ENCODE measurements at regions not wholly inside any gene's neighbourhood (a gene's known extent, or its start where the extent isn't known, plus 50 kb on each side); places are given as distances from the start of the nearest gene placed in this dataset.

- intact Hi-C loops (cut with micrococcal nuclease): no loop called here
- no peak overlapping the region for H3K4me3 Mint-ChIP-seq
- no peak for DNase-seq
- H3K9me3 Mint-ChIP-seq: no peaks in the 10 kb centered on the region
- H3K27me3 Mint-ChIP-seq: no peaks in the 10 kb centered on the region
- H3K4me1 Mint-ChIP-seq: no peaks in the 10 kb centered on the region
- H3K36me3 Mint-ChIP-seq (ENCODE audit: low read depth): no peaks in the 10 kb centered on the region
- no peak overlapping the region for H3K27ac Mint-ChIP-seq
These were observed 484.5 kb downstream of the NR2F1-AS1 start for GRCh38 chr5:93096561-93096960.

- H3K27me3 Mint-ChIP-seq: no peaks in the 10 kb centered on the region
- intact Hi-C loops (cut with micrococcal nuclease): no loop called here
These were observed 488.5 kb downstream of the NR2F1-AS1 start for GRCh38 chr5:93092349-93093105.

DNA sequence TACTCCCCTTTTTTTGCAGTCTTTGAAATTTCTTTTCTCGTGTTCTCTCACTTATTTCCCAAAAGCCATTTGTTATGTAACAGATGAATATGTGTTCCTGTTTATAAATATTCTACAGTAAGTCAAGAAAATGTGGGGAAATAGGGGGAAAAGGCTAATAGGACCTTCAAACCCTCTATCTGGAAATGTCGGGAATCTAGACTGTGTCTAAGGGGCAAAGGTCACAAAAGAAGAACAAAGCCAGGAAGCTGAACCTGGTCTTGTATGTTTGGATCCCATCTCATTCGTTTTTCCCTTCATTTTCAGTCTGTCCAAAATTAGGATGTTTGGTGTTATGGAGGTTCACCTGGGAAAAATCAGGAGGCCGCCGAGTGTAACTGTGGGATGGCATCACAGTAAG lies 490.3 kb downstream of the NR2F1-AS1 start:
- intact Hi-C loops (cut with micrococcal nuclease): no loop called here
- Mint-ChIP-seq H3K9me3 (no peaks in the 10 kb centered on the region), H3K27ac (no peak overlapping the region), H3K4me3 (no peak overlapping the region), H3K27me3 (no peaks in the 10 kb centered on the region), H3K4me1 (no peaks in the 10 kb centered on the region), H3K36me3 (ENCODE audit: low read depth) (no peaks in the 10 kb centered on the region)
- DNase-seq: no peak

More at GRCh38 chr5:93092349-93093105, 488.5 kb downstream of the NR2F1-AS1 start:
- no peak overlapping the region for H3K27ac Mint-ChIP-seq
- H3K9me3 Mint-ChIP-seq: no peaks in the 10 kb centered on the region
- H3K36me3 Mint-ChIP-seq (ENCODE audit: low read depth): no peaks in the 10 kb centered on the region
- no peaks in the 10 kb centered on the region for H3K4me1 Mint-ChIP-seq
- no peak for DNase-seq
- no peak overlapping the region for H3K4me3 Mint-ChIP-seq

- Mint-ChIP-seq H3K27me3 (no peaks in the 10 kb centered on the region), H3K4me1 (no peaks in the 10 kb centered on the region), H3K27ac (no peak overlapping the region), H3K9me3 (no peaks in the 10 kb centered on the region), H3K4me3 (no peak overlapping the region), H3K36me3 (ENCODE audit: low read depth) (no peaks in the 10 kb centered on the region)
- no peak for DNase-seq
- intact Hi-C loops (cut with micrococcal nuclease): no loop called here
These were observed 492.2 kb downstream of the NR2F1-AS1 start for GRCh38 chr5:93088592-93089389.

GRCh38 chr5:93087326-93087725 lies 493.7 kb downstream of the NR2F1-AS1 start:
- no peak for DNase-seq
- Mint-ChIP-seq H3K36me3 (ENCODE audit: low read depth) (no peaks in the 10 kb centered on the region), H3K4me1 (no peaks in the 10 kb centered on the region), H3K9me3 (peaks cover 2% of the 10 kb centered on the region), H3K27ac (no peak overlapping the region), H3K27me3 (no peaks in the 10 kb centered on the region), H3K4me3 (no peak overlapping the region)
- intact Hi-C loops (cut with micrococcal nuclease): no loop called here

- intact Hi-C loops (cut with micrococcal nuclease): no loop called here
- Mint-ChIP-seq H3K27me3 (no peaks in the 10 kb centered on the region), H3K9me3 (peaks cover 5% of the 10 kb centered on the region), H3K4me3 (no peak overlapping the region), H3K36me3 (ENCODE audit: low read depth) (no peaks in the 10 kb centered on the region), H3K4me1 (no peaks in the 10 kb centered on the region), H3K27ac (no peak overlapping the region)
- no peak for DNase-seq
These were observed 498.0 kb downstream of the NR2F1-AS1 start for GRCh38 chr5:93082981-93083380.

GRCh38 chr5:93079046-93079445 lies 502.0 kb downstream of the NR2F1-AS1 start:
- Mint-ChIP-seq H3K4me1 (no peaks in the 10 kb centered on the region), H3K27me3 (no peaks in the 10 kb centered on the region), H3K4me3 (no peak overlapping the region), H3K9me3 (peaks cover 5% of the 10 kb centered on the region), H3K27ac (no peak overlapping the region), H3K36me3 (ENCODE audit: low read depth) (no peaks in the 10 kb centered on the region)
- intact Hi-C loops (cut with micrococcal nuclease): no loop called here
- no peak for DNase-seq

- Mint-ChIP-seq H3K27ac (no peak overlapping the region), H3K4me3 (no peak overlapping the region), H3K4me1 (no peaks in the 10 kb centered on the region), H3K27me3 (no peaks in the 10 kb centered on the region), H3K36me3 (ENCODE audit: low read depth) (no peaks in the 10 kb centered on the region), H3K9me3 (peaks cover 5% of the 10 kb centered on the region)
- DNase-seq: no peak
- intact Hi-C loops (cut with micrococcal nuclease): no loop called here
These were observed 502.7 kb downstream of the NR2F1-AS1 start for GRCh38 chr5:93078082-93079038.

DNA sequence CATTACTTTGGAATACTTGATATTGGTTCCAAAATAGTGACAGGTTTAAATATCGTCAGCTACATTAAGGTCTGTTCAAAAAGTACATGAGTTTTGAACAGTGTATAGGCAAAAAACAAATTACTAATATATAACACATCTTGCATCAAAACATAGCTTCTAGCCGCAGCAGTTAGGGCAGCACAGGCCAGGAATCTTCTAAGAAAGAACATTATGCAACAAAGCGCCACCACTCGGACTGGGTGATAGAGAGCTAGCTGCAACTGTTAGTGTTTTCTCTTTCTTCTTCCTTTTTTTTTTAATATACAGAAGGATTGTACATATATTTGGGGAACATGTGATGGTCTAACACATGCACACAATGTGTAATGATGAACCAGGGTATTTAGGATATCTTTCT lies 504.5 kb downstream of the NR2F1-AS1 start:
- H3K4me3 Mint-ChIP-seq: no peak overlapping the region
- no peaks in the 10 kb centered on the region for H3K36me3 Mint-ChIP-seq (ENCODE audit: low read depth)
- no peaks in the 10 kb centered on the region for H3K27me3 Mint-ChIP-seq
- H3K27ac Mint-ChIP-seq: no peak overlapping the region
- no peaks in the 10 kb centered on the region for H3K4me1 Mint-ChIP-seq
- H3K9me3 Mint-ChIP-seq: no peaks in the 10 kb centered on the region
- DNase-seq: no peak
- intact Hi-C loops (cut with micrococcal nuclease): no loop called here

DNA sequence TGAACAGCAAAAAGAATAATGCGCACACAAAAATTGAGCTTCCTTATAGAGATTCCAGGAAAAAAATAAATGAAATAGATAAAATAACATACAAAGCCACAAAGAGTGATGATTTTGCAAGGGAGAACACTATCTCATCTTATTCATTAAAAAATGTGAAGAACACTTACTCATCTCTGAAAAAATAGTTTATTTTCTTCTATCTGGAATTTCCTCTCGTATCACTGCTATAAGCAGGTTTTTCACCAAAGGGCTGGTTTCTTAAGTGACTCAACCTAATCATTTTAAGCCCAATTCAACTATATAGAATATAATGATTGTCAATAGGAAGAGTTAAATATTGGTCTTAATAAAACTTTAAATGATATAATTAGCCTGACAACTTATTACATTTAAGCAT lies 504.9 kb downstream of the NR2F1-AS1 start:
- H3K4me1 Mint-ChIP-seq: no peaks in the 10 kb centered on the region

DNA sequence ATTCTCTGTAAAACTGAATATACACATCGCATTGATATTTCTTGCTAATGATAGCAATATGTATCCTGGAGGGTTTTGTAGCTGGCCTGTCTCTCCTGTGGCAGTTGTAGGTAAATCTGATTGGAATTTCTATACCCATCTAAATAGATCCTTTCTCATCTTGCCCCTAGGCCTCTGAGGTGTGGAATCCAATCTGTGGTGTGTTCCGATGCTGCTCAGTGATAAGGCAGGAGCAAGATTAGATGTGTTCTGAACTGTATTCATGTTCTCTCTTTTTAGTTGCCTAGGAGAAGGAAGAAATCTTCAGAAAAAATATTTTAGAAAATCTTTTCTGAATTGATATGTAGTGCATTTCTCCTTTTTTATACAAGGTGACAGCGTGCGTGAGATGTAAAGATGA lies 507.5 kb downstream of the NR2F1-AS1 start:
- Mint-ChIP-seq H3K4me3 (no peak overlapping the region), H3K27ac (no peak overlapping the region), H3K36me3 (ENCODE audit: low read depth) (no peaks in the 10 kb centered on the region), H3K4me1 (no peaks in the 10 kb centered on the region), H3K9me3 (no peaks in the 10 kb centered on the region), H3K27me3 (no peaks in the 10 kb centered on the region)
- no peak for DNase-seq
- intact Hi-C loops (cut with micrococcal nuclease): no loop called here

More for the DNA sequence above, 504.9 kb downstream of the NR2F1-AS1 start:
- Mint-ChIP-seq H3K4me3 (no peak overlapping the region), H3K36me3 (ENCODE audit: low read depth) (no peaks in the 10 kb centered on the region), H3K27ac (no peak overlapping the region), H3K9me3 (no peaks in the 10 kb centered on the region), H3K27me3 (no peaks in the 10 kb centered on the region)
- DNase-seq: no peak
- intact Hi-C loops (cut with micrococcal nuclease): no loop called here

GRCh38 chr5:93072831-93073459 lies 508.1 kb downstream of the NR2F1-AS1 start:
- H3K4me1 Mint-ChIP-seq: no peaks in the 10 kb centered on the region

DNA sequence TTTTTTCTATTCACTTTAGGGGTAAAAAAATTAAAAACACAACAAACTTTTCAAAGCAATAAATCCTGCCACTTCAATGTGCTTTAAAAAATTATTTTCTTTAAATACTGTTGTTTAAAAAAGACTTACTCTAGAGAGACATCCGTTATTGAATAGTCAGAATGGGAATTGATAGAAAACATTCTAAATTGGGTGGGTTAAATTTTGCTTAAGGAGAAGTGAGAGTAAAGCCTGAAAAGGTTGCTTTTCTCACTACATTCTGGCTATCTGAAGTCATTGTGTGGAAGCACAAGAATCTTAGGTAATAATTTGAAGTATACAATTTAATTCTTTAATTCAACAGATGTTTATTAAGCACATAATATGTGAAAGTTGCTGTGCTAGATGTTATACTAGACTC lies 509.3 kb downstream of the NR2F1-AS1 start:
- Mint-ChIP-seq H3K4me1 (no peaks in the 10 kb centered on the region), H3K36me3 (ENCODE audit: low read depth) (no peaks in the 10 kb centered on the region), H3K4me3 (no peak overlapping the region), H3K27ac (no peak overlapping the region), H3K27me3 (no peaks in the 10 kb centered on the region), H3K9me3 (no peaks in the 10 kb centered on the region)
- no peak for DNase-seq
- intact Hi-C loops (cut with micrococcal nuclease): no loop called here

More at GRCh38 chr5:93072831-93073459, 508.1 kb downstream of the NR2F1-AS1 start:
- no peaks in the 10 kb centered on the region for H3K27me3 Mint-ChIP-seq
- intact Hi-C loops (cut with micrococcal nuclease): no loop called here
- H3K36me3 Mint-ChIP-seq (ENCODE audit: low read depth): no peaks in the 10 kb centered on the region
- H3K27ac Mint-ChIP-seq: no peak overlapping the region
- H3K9me3 Mint-ChIP-seq: no peaks in the 10 kb centered on the region
- H3K4me3 Mint-ChIP-seq: no peak overlapping the region
- DNase-seq: no peak

Measured in activated CD4-positive, alpha-beta T cell treated with anti-CD3 and anti-CD28 coated beads, Interleukin-2, amount 10 ng/mL, durations not matched to agents 24 days and 14 days (primary cell).